RWPE1 (cell line): ENCODE measurements at regions not wholly inside any gene's neighbourhood (a gene's known extent, or its start where the extent isn't known, plus 50 kb on each side); places are given as distances from the start of the nearest gene placed in this dataset.

Experiments used
- CTCF ChIA-PET: fragments of 350-600 bp; sonication (Branson Sonifier 250); formaldehyde crosslinking; extraction: SDS; loops from one replicate; lab custom pipeline; 2021; lab: Yijun Ruan, JAX
- POLR2A ChIA-PET: fragments of 400-600 bp; formaldehyde crosslinking; extraction: SDS; loops from one replicate; lab custom pipeline; 2020; ENCODE audit warnings: antibody characterized with exemption; ENCODE audit not compliant: low non-redundant PET; lab: Yijun Ruan, JAX
- DNase-seq: peaks from one replicate; pipeline ENCODE4 v3.0.0; 2012; ENCODE audit warnings: low spot score
- H3K27ac ChIP-seq: fragments of 450-650 bp; 2 replicates; pipeline ENCODE4 v1.5.1; 2017
- TF ChIP-seq, protein P1 (sequence below): fragments of 450-650 bp; conservative IDR thresholded peaks from 2 replicates; pipeline ENCODE4 v1.5.1; 2017; ENCODE audit warnings: low read depth, mild to moderate bottlenecking

DNA sequence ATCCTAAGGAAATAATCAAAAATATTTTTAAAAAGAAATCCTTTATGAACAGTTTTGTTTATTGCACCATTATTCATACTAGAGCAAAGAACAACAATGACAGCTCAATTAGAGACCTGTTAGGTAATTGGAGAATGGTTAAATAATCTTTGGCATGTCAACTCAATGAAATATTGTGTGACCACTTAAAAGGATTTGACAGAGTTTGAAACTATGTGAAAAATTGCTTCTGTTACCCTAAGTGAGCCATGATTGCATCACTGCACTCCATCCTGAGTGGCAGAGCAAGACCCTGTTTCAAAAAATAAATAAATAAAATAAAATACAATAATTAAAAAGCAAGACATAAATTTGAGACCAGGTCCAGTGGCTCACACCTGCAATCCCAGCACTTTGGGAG lies 66.1 kb upstream of the ATP8B1 start:
- CTCF ChIA-PET: no interaction called here
- TF ChIP-seq, protein P1, sequence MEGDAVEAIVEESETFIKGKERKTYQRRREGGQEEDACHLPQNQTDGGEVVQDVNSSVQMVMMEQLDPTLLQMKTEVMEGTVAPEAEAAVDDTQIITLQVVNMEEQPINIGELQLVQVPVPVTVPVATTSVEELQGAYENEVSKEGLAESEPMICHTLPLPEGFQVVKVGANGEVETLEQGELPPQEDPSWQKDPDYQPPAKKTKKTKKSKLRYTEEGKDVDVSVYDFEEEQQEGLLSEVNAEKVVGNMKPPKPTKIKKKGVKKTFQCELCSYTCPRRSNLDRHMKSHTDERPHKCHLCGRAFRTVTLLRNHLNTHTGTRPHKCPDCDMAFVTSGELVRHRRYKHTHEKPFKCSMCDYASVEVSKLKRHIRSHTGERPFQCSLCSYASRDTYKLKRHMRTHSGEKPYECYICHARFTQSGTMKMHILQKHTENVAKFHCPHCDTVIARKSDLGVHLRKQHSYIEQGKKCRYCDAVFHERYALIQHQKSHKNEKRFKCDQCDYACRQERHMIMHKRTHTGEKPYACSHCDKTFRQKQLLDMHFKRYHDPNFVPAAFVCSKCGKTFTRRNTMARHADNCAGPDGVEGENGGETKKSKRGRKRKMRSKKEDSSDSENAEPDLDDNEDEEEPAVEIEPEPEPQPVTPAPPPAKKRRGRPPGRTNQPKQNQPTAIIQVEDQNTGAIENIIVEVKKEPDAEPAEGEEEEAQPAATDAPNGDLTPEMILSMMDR: no peak
- no peak overlapping the region for H3K27ac ChIP-seq
- POLR2A ChIA-PET: no interaction called here
- DNase-seq: no peak

DNA sequence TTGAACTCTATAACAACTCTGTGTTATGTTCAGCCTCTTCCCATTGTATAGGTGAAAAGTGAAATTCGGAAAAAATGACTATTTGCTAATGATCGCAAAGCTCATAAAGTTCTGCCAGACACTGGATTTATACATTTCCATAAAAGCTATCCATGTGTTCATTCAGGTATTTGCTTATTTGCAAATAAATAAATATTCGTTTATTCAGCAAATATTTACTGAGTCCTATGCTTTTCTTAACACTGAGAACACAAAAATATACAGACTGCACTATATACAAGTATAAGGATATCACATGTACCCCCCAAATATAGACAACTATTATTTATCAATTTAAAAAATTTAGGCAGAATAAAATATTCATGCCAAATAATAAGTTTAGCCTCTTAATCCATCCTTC lies 63.2 kb upstream of the ATP8B1 start:
- H3K27ac ChIP-seq: no peak overlapping the region
- TF ChIP-seq, protein P1: no peak
- no peak for DNase-seq
- ChIA-PET CTCF (no interaction called here), POLR2A (no interaction called here)

DNA sequence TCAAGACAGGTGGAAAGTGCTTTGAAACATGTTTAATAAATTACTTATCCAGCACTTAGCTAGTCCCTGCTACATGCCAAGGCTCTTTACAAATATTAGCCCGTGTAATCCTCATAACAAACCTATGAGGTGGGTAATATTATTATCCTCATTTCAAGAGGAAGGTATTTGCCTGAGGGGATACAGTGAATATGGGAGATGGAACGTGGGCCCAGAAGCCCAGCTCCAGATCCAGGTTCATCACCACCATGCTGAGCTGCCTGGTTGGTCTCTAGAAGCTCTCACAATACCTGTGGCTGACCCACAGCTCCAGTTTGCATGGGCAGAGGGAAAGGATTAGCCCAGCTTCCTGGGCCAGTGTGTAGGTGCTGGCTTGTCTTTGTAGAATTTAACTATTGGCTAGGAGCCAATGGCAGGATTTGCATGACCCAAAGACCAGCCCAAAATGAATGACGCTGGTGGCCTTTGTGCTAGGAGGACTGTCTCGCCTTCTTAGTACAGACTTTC lies 61.6 kb upstream of the ATP8B1 start:
- TF ChIP-seq, protein P1: no peak
- CTCF ChIA-PET: interaction anchor here (0.9 kb wide), 1 partner anchor 257 kb away, joined by 3 read pairs; no protein-coding TSS in a partner anchor
- H3K27ac ChIP-seq: no peak overlapping the region
- POLR2A ChIA-PET: no interaction called here
- DNase-seq: peak; percentile 3

DNA sequence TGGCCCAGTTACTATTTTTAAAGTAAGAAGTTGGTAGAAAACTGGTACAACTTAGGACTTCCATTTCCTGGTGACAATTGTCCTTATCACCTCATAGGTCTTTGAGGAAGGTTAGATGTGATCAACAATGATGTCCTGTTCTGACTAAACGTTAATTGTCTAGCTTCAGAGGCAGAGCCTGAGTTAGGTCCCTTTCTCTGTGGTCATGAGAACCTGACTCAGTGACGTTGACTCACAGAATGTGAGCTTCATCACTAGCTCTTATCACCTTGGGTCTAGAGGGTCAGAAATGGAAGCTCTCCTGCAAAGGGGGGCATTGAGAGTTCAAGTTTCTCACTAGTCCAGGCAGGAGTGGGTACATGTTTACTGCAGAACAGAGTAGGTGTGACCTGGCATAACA lies 60.6 kb upstream of the ATP8B1 start:
- no peak overlapping the region for H3K27ac ChIP-seq
- TF ChIP-seq, protein P1: no peak
- ChIA-PET POLR2A (no interaction called here), CTCF (interaction anchor here (0.7 to 0.9 kb wide), 2 partner anchors 180 to 258 kb away, joined by 3 read pairs; partner anchors contain the start of gene NEDD4L)
- DNase-seq: no peak

DNA sequence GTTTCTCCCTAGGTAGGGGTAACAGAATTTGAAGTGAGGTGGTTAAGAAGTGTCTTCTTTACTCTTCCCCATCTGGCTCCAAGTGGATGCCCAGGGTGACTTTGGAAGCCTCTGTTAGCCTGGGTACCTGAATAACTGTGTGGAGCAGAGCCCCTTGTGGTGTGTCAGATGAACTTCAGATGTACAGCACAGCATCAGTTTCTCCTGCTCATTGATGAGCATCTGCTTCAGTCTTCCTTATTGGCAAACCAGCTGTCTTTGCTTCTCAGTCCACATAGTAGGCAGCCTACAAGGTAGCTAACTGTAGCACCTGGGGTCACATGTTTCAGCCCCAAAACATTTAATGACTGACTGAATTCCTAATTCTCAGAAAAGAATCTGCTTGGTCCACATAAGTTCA lies 56.2 kb upstream of the ATP8B1 start:
- CTCF ChIA-PET: interaction anchor here (0.6 to 0.9 kb wide), 5 partner anchors 28 to 384 kb away, joined by 3 to 4 read pairs (median 3); no protein-coding TSS in a partner anchor
- POLR2A ChIA-PET: no interaction called here
- DNase-seq: peak; percentile 16
- no peak overlapping the region for H3K27ac ChIP-seq
- TF ChIP-seq, protein P1: no peak; the same call in 1 of the 2 replicates

DNA sequence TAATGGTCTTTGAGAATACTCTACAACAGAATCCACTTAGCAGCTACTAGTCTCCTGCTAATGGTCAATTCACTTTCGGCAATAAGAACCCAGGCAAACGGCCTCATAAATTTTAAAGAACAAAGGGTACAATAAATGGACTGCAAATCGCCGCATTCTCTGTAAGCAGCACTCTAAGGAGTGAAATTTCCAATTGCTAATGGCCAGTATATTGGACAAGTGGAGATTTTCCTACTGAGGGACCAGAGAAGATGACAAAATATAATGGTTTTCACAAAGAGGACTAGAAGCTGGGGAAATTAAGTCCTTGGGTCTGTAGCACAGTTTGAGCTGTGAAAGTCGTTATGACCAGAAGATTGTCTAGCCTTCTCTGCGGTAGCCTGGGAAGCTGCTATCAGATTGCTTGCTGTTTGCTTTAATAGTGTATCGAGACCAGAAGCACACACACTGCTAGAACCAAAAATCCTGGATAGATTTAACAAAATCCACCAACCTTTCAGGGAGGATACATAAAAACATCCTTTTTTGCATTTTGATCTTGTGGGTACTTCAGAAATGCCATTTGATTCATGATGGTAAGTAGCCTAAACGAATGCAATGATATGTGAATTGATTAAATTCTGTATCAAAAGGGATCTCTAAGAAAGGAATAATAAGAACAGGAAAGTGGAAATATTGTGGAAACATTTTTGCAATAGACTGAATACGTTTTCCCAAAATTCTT lies 53.6 kb upstream of the ATP8B1 start:
- ChIA-PET POLR2A (no interaction called here), CTCF (no interaction called here)
- DNase-seq: no peak
- TF ChIP-seq, protein P1: no peak
- no peak overlapping the region for H3K27ac ChIP-seq
